ENCODE measurements at regions not wholly inside any gene's neighbourhood (a gene's known extent, or its start where the extent isn't known, plus 50 kb on each side); places are given as distances from the start of the nearest gene placed in this dataset.

GRCh38 chr14:54132496-54132895 is 175.9 kb upstream of the BMP4 start:
- no peak for DNase-seq

DNA sequence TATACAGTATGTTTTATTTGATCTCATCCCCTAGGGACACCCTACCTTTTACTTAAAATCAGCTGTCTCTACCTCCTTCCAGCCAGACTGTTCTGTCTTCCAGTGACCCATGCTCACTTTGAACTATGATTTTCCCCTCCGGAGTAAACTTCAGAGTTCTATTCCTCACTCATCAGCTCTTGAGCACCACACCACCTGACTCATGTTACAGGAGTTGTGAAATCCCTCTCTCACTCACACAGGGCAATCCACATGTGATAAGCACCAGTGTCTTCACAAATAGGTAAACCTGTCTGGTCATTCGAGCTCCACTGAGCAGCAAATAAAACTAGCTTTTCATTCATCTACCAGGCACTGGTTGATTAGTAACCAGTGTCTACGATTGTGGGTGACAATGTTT is 177.3 kb upstream of the BMP4 start:
- DNase-seq = no peak

DNA sequence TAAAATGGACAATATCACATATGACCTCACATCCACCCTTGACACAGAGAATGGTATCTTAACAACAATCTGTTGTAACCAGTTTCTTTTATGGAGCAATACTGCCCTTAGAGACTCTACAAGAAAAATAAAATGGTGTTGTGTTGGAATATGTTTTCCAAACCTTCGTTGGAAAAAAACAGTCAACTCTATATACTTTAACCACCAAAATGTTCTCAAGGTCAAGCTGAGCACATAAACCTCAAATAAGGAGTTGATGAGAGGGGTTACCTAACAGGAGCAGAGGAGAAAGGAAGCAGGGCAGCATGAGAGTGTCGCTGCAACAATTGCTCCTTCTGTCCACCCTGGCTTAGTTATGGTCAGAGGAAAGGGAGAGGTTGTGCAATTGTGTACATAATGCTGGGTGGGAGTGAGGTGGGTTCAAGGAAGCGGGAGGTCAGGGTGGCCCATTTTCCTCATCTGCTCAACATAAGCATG is 179.2 kb upstream of the BMP4 start:
- no peak for DNase-seq

DNA sequence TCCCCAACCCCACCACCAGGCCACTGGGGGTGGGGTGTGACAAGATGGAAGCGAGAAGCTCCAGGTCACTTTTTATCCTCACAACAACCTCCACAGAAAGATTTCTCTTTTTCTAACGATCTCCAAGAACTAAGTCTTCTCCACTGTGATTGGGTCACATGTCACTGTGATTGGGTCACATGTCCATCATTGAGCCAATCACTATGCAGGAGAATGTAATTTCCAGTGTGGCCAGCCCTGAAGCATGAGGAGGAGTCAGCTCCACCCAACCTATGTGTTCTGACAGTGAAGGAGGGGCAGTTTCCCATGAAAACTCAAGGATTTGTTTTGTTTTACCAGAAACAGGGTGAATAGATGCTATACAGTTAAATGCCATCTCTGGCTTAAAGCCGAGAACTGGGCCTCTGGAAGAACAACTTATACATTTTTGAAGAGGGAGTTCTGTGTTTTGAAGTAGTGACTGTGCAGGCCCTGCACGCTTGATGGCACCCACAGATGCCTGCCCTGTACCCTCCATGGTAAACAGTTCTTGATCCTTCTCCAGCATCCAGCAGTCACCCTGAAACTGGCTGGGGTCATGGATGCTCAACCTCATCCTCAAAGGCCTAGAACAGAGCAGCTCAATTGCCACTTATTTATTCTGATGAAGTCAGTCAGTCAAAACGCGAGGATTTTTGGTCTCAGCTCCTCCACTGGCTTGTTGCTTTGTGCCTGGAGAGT is 180.4 kb upstream of the BMP4 start:
- DNase-seq = no peak

DNA sequence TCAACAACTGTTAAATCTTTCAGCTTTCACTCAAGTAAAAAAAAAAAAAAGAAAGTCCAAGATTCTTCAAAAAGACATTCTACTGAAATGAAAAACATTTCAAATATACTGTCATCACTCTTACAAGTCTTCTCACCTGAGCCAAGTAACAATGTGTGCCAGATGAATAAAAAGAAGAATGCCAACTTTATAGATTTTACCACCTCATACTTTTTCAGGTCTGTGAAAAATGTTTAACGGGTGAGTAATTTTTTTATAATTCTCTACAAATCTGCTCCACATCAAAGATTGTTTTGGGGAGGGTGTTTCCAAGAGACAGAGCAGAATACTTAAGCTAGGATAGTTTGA is 181.0 kb upstream of the BMP4 start:
- DNase-seq = no peak

DNA sequence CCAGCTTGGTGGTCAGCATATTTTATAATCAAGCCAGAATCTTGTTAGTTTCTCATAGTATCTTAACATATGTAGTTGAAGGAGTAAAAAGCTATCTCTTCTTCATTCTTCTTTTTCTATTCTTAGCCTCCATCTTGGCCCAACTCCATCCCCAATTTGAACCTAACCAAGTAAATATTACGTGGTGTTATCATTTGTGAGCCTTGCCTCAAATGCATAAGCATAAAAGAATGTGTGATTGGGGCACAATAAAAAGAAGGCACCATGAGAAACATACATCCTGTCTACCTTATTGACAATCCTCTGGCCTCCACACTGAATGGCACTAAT is 181.4 kb upstream of the BMP4 start:
- no peak for DNase-seq

- DNase-seq = no peak
These were observed 181.9 kb upstream of the BMP4 start for GRCh38 chr14:54138354-54139038.

DNA sequence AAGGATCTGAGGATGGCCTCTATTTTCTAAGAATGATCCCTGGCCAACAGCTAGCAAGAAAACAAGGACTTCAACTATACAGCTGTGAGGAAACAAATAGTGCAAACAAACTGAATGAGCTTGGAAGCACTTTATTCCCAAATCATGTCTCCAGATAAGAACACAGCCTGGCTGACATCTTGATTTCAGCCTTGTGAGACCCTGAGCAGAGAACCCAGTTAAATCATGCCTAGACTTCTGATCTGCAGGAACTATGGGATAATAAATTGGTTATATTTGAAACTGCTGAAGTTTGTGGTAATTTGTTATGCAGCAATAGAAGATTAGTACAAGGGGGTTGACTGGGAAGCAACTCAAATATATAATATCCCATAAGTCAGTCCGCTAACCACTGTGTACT is 183.9 kb upstream of the BMP4 start:
- DNase-seq = no peak

DNA sequence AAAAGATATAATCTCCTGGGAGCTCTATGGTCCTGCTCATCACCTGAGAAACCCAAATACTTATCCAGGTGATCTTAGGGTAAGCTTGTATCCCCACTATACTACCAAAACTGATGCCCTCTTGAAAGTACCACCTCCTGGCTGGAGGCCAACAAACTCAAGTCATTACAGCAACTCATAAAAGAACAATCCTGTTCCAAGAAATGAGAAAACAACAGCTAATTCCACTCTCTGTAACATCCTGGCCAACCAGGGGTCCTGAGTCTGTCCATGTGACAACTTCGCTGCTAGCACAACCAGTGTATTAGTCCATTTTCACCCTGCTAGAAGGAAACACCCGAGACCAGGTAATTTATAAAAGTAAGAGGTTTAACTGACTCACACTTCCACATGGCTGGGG is 190.0 kb upstream of the BMP4 start:
- DNase-seq = no peak

- DNase-seq = no peak
These were observed 190.7 kb upstream of the BMP4 start for GRCh38 chr14:54147282-54147681.

DNA sequence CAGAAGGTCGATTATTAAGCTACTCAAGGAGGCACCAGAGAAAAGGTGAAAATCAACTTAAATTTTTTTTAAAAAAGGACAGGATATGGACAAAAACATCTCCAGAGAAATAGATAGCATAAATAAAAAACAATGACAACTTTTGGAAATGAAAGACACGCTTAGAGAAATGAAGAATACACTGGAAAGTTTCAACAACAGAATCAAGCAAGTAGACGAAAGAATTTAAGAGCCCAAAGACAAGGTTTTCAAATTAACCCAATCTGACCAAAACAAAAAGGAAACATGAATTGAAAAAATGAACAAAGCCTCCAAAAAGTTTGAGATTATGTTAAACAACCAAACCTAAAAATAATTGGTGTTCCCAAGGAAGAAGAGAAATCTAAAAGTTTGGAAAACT is 191.1 kb upstream of the BMP4 start:
- DNase-seq = no peak

- DNase-seq = no peak
These were observed 191.6 kb upstream of the BMP4 start for GRCh38 chr14:54148251-54148650.

GRCh38 chr14:54152351-54152750 is 195.7 kb upstream of the BMP4 start:
- DNase-seq = no peak

DNA sequence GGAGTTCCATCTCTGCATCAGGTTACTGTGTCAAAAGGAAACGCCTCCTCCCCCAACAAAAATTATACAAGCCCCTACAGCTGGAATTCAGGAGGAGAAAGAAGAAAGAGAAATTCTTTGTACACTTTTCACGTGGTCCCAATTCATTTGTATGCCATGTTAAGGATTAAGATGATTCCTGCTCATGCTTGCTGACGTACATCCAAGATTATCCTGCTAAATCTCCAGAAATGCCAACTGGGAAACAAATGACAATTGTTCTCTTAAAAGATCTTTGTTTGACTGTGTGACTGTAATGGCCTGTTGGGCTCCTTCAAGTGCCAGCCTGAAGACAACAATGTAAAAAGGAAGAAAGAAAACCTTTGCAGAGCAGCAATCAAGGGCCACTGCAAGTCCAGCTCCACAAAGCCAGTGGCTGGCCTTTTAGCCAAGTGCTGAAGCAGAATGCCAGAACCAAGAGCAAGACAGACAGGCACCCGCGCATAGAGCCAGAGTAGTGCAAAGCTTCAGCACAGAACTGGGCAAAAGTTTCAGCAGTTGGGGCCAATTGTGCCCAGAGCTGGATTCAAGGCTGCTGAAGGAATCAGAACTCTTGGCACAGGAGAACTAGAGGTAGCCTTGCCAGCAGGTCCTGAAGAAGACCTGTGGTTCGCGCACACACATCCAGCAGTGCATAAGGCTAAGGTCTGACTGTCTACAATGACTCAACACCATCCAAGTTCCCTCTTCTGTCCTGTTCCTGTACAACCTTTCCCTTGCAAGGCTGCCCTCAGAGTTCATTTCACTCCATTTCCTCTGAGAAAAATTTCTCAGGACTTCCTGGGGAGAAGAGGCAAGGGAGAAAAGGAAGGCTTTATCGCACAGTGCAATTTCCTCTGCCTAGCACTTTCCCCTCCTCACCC is 209.7 kb upstream of the BMP4 start:
- no peak for DNase-seq

GRCh38 chr14:54168489-54168888 is 211.9 kb upstream of the BMP4 start:
- DNase-seq = no peak

DNA sequence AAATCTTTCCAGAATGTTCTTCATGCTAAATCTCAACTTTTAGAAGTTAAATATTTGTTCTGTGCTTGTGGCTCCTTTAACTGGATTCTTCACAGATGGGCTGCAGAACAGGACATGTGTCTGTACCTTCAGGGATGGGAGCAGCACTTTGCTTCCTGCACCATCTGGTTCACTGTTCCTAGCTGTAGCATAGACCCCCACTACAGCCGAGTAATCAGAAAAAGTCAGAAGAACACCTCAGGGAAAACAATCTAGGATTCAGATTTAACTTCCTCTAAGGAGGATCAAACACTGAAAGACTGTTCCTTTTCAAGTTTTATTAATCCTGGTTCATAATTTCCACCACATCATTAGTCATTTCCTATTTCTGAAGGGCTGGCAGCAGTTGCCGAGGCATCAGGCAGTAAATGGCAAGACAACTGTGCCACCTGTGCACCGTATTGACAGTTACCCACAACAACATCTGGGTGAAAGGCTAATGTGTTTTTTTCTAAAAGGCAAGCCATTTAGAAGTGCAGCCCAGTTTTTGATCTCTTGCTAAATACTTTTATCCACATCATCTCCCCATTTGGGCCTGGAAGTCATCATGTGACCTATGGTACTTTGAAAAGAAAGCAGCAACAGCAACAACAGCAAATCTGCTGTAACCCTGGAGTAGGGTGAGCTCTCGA is 212.8 kb upstream of the BMP4 start:
- no peak for DNase-seq

- DNase-seq = no peak
These were observed 213.7 kb upstream of the BMP4 start for GRCh38 chr14:54170301-54170700.

- DNase-seq = no peak
These were observed 215.5 kb upstream of the BMP4 start for GRCh38 chr14:54172114-54172513.

DNA sequence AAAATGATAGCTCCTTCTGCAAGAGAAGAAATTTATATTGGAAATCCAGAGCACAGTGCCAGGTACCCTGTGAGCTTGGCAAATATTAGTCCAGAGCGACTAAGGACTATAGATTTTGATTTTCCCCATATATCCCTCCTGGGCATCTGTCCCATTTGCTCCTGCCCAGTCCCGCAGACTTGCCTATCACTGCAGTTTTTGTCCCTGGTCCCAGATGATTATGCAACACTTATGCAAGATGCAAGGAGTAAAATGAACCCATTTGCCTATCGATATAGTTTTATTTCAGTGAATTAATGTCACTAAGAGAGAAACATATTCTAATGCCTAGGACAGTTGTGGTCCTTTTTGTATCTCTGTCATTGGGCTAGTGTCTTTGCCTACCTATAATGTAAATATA is 215.9 kb upstream of the BMP4 start:
- DNase-seq = no peak

- DNase-seq = no peak
These were observed 217.2 kb upstream of the BMP4 start for GRCh38 chr14:54173802-54174201.

DNA sequence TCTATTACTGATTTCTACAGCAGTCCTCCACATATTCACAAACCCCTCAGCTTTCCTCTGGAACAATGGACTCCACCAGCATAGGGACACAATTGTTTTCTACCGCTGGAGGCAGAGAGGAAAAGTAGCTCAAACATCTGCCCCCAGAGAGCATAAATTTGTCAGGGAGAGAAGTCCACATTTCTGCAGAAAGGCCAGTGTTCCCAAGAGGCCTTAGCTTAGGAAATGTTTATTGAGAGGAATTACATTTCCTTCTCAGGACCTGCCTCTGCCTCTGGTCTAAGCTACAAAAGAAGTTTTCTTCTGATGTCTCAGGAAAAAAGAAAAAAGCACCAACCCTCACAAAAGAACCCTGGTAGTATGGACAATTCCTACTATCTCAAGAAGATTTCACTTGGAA is 217.8 kb upstream of the BMP4 start:
- no peak for DNase-seq

GRCh38 chr14:54175298-54175942 is 218.8 kb upstream of the BMP4 start:
- no peak for DNase-seq

GRCh38 chr14:54177019-54177418 is 219.8 kb upstream of the CDKN3 start:
- DNase-seq = no peak
